ENCODE measurements at regions not wholly inside any gene's neighbourhood (a gene's known extent, or its start where the extent isn't known, plus 50 kb on each side); places are given as distances from the start of the nearest gene placed in this dataset.

DNA sequence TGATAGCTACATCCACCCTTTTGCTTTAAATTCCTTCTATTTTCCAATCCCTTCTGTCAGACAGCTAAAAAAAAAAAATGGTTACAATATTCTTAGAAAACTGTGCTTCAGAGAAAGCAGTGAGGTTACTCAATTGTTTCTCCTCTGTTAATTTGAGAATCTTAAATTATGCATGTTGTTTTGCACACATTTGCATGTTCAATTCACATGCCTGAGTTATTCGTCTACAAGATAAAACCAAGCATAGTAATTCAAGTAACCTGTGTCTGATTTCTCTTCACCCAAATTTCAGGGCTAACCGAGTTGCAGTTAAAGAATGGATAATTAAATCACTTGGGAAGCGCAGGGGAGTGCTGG, 81.0 kb upstream of the MED13L start:
- DNase-seq (ENCODE audit: low read depth, low spot score) (no peak), ATAC-seq (no peak)
- ChIA-PET CTCF (interaction anchor here (0.7 kb wide), 1 partner anchor 484 kb away, joined by 3 read pairs; no protein-coding TSS in a partner anchor), POLR2A (interaction anchor here (0.6 kb wide), 1 partner anchor 58 kb away, joined by 4 read pairs; no protein-coding TSS in a partner anchor)
- in situ Hi-C loops (cut with HindIII; ENCODE audit: low pct_unique_long_range_greater_than_20kb, low sequenced_read_pairs) (no loop called here), intact Hi-C loops (cut with micrococcal nuclease; ENCODE audit: unreplicated experiment) (no loop called here)
- TF ChIP-seq TCF7L2 (IDR thresholded peaks at IDR 0.05; ENCODE audit: low read depth, low read length) (no peak), POLR2AphosphoS5 (IDR thresholded peaks at IDR 0.05; ENCODE audit: low read depth, low read length) (no peak), SIN3A (IDR thresholded peaks at IDR 0.05; ENCODE audit: borderline replicate concordance, insufficient read depth, low read depth, low read length) (no peak)
- TF ChIP-seq, protein P1, sequence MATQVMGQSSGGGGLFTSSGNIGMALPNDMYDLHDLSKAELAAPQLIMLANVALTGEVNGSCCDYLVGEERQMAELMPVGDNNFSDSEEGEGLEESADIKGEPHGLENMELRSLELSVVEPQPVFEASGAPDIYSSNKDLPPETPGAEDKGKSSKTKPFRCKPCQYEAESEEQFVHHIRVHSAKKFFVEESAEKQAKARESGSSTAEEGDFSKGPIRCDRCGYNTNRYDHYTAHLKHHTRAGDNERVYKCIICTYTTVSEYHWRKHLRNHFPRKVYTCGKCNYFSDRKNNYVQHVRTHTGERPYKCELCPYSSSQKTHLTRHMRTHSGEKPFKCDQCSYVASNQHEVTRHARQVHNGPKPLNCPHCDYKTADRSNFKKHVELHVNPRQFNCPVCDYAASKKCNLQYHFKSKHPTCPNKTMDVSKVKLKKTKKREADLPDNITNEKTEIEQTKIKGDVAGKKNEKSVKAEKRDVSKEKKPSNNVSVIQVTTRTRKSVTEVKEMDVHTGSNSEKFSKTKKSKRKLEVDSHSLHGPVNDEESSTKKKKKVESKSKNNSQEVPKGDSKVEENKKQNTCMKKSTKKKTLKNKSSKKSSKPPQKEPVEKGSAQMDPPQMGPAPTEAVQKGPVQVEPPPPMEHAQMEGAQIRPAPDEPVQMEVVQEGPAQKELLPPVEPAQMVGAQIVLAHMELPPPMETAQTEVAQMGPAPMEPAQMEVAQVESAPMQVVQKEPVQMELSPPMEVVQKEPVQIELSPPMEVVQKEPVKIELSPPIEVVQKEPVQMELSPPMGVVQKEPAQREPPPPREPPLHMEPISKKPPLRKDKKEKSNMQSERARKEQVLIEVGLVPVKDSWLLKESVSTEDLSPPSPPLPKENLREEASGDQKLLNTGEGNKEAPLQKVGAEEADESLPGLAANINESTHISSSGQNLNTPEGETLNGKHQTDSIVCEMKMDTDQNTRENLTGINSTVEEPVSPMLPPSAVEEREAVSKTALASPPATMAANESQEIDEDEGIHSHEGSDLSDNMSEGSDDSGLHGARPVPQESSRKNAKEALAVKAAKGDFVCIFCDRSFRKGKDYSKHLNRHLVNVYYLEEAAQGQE (IDR thresholded peaks at IDR 0.05; ENCODE audit: insufficient read depth in 1 of 2, low read depth in 2 of 2, low read length in 1 of 2): no peak
- TF ChIP-seq, protein P2, sequence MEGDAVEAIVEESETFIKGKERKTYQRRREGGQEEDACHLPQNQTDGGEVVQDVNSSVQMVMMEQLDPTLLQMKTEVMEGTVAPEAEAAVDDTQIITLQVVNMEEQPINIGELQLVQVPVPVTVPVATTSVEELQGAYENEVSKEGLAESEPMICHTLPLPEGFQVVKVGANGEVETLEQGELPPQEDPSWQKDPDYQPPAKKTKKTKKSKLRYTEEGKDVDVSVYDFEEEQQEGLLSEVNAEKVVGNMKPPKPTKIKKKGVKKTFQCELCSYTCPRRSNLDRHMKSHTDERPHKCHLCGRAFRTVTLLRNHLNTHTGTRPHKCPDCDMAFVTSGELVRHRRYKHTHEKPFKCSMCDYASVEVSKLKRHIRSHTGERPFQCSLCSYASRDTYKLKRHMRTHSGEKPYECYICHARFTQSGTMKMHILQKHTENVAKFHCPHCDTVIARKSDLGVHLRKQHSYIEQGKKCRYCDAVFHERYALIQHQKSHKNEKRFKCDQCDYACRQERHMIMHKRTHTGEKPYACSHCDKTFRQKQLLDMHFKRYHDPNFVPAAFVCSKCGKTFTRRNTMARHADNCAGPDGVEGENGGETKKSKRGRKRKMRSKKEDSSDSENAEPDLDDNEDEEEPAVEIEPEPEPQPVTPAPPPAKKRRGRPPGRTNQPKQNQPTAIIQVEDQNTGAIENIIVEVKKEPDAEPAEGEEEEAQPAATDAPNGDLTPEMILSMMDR (IDR thresholded peaks at IDR 0.05): no peak
- H3K27me3 ChIP-seq (ENCODE audit: control insufficient read depth, insufficient read depth, low read length): no peaks in the 10 kb centered on the region
- peak overlapping the region; percentile 14 to 52; a peak in 3 of 4 replicates for H3K4me3 ChIP-seq (ENCODE audit: low read depth in 2 of 2, low read length in 2 of 2)
- no peaks in the 10 kb centered on the region for H3K36me3 ChIP-seq (ENCODE audit: control insufficient read depth, insufficient read depth, low read length)
- no peaks in the 10 kb centered on the region for H3K9me3 ChIP-seq (ENCODE audit: control insufficient read depth, insufficient read depth, low read depth, low read length)
- H3K4me1 ChIP-seq (ENCODE audit: control insufficient read depth, insufficient read depth, low read length): peaks cover 19% of the 10 kb centered on the region
- peak overlapping the region; percentile 94 for H3K27ac ChIP-seq (ENCODE audit: low read length)
- no TSS peak for BruUV-seq (replicated peaks)

DNA sequence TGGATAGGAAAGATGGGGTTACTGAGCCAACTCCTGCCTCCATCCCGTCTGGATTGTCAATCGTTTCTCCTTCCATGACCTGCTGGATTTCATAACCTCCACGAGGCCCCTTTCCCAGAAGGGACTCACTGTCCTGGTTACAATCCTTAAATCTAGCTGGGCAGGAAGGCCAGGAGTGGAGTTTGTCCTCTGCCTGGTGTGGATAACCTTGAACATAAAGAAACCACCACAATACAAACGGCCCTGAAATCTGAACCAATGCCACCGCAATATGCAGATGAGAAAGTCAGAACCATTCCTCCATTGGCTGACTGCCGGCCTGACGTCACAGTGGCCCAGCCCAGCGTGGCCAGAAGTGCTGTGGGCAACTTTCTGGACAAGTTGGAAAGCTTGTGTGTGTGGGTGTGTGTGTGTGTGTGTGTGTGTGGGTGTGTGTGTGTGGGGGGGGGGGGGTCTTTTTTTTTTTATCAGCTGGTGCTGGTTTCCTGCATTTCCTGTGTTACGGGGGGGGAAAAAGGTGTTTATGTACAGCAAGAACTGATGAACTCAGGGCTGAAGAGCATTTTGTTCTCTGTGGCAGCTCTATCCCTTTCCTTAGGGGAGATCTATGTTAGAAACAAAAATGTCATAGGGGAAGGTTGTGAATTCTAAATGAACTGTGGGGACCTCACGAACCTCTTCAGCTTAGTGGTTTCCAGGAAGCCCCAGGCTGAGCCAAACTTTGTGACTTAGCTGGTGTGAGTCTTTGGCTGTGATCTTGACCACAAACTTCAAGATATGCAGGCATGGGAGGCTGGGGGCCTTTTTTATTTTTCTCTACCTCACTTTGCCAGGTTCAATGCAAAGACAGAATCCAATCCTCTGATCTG, 81.6 kb upstream of the MED13L start:
- in situ Hi-C loops (cut with HindIII; ENCODE audit: low pct_unique_long_range_greater_than_20kb, low sequenced_read_pairs) (no loop called here), intact Hi-C loops (cut with micrococcal nuclease; ENCODE audit: unreplicated experiment) (no loop called here)
- no peaks in the 10 kb centered on the region for H3K27me3 ChIP-seq (ENCODE audit: control insufficient read depth, insufficient read depth, low read length)
- H3K4me1 ChIP-seq (ENCODE audit: control insufficient read depth, insufficient read depth, low read length): peaks cover 19% of the 10 kb centered on the region
- ATAC-seq: peak; percentile 97
- ChIA-PET CTCF (no interaction called here), POLR2A (interaction anchor here (0.6 kb wide), 1 partner anchor 342 kb away, joined by 7 read pairs; no protein-coding TSS in a partner anchor)
- H3K36me3 ChIP-seq (ENCODE audit: control insufficient read depth, insufficient read depth, low read length): no peaks in the 10 kb centered on the region
- DNase-seq (ENCODE audit: low read depth, low spot score): peak; percentile 7
- no peaks in the 10 kb centered on the region for H3K9me3 ChIP-seq (ENCODE audit: control insufficient read depth, insufficient read depth, low read depth, low read length)
- TF ChIP-seq, protein P2 (IDR thresholded peaks at IDR 0.05): no peak
- TF ChIP-seq SIN3A (IDR thresholded peaks at IDR 0.05; ENCODE audit: borderline replicate concordance, insufficient read depth, low read depth, low read length) (no peak), POLR2AphosphoS5 (IDR thresholded peaks at IDR 0.05; ENCODE audit: low read depth, low read length) (no peak), TCF7L2 (IDR thresholded peaks at IDR 0.05; ENCODE audit: low read depth, low read length) (no peak)
- TF ChIP-seq, protein P1 (IDR thresholded peaks at IDR 0.05; ENCODE audit: insufficient read depth in 1 of 2, low read depth in 2 of 2, low read length in 1 of 2): no peak
- H3K4me3 ChIP-seq (ENCODE audit: low read depth in 2 of 2, low read length in 2 of 2): peak overlapping the region; percentile 14 to 52; a peak in 3 of 4 replicates
- peak overlapping the region; percentile 94 for H3K27ac ChIP-seq (ENCODE audit: low read length)
- BruUV-seq (replicated peaks): no TSS peak

All from Panc1 (cell line).